Stomach (tissue), 4 donors: ENCODE measurements at regions not wholly inside any gene's neighbourhood (a gene's known extent, or its start where the extent isn't known, plus 50 kb on each side); places are given as distances from the start of the nearest gene placed in this dataset.

Source experiments
- CTCF ChIP-seq, 7 experiments: fragments of 450-650 bp in 4 of 7; fragments of 200-600 bp in 3 of 7; sonication (generic) in 3 of 7; IDR thresholded peaks; one replicate each; pipeline ENCODE4 v1.5.1; 2016 to 2019; ENCODE audit warnings: antibody characterized with exemption in 7 of 7, control low read depth in 2 of 7, mild to moderate bottlenecking in 1 of 7
- POLR2AphosphoS5 ChIP-seq, 3 donors: sonication (generic); formaldehyde crosslinking; IDR thresholded peaks; one replicate each; pipeline ENCODE4 v1.6.1; 2016; ENCODE audit warnings: antibody characterized with exemption in 3 of 3

GRCh38 chr5:103336941-103337340 is 78.4 kb downstream of the MACIR start:
- TF ChIP-seq CTCF (IDR thresholded peaks at IDR 0.05) = no peak
- no peak for TF ChIP-seq POLR2AphosphoS5 (IDR thresholded peaks at IDR 0.05)
